ENCODE measurements at regions not wholly inside any gene's neighbourhood (a gene's known extent, or its start where the extent isn't known, plus 50 kb on each side); places are given as distances from the start of the nearest gene placed in this dataset.
"Not testable (repeated sequence)": the region's sequence is repeated elsewhere in the genome, so short reads cannot be mapped to it uniquely, and the experiment has no call there.

GRCh38 chr11:95432714-95433503 is 201.9 kb upstream of the SESN3 start:
- DNase-seq = no peak

- DNase-seq = no peak
These were observed 198.4 kb upstream of the SESN3 start for GRCh38 chr11:95429376-95429907.

- no peak for DNase-seq
These were observed 195.9 kb upstream of the SESN3 start for GRCh38 chr11:95426823-95427462.

GRCh38 chr11:95419915-95420314 is 188.9 kb upstream of the SESN3 start:
- no peak for DNase-seq

GRCh38 chr11:95418916-95419315 is 187.9 kb upstream of the SESN3 start:
- DNase-seq = no peak

- no peak for DNase-seq
These were observed 186.8 kb upstream of the SESN3 start for GRCh38 chr11:95417832-95418231.

GRCh38 chr11:95415837-95416304 is 184.9 kb upstream of the SESN3 start:
- DNase-seq = no peak

- DNase-seq = no peak
These were observed 183.2 kb upstream of the SESN3 start for GRCh38 chr11:95414217-95414616.

- no peak for DNase-seq
These were observed 182.8 kb upstream of the SESN3 start for GRCh38 chr11:95413761-95414160.

- no peak for DNase-seq
These were observed 182.0 kb upstream of the SESN3 start for GRCh38 chr11:95413021-95413420.

GRCh38 chr11:95412074-95412473 is 181.1 kb upstream of the SESN3 start:
- no peak for DNase-seq

GRCh38 chr11:95410707-95411106 is 179.7 kb upstream of the SESN3 start:
- DNase-seq = not testable (repeated sequence)

GRCh38 chr11:95406271-95406670 is 175.3 kb upstream of the SESN3 start:
- no peak for DNase-seq

- DNase-seq = no peak
These were observed 173.4 kb upstream of the SESN3 start for GRCh38 chr11:95404370-95404769.

- peak; percentile 61 for DNase-seq
These were observed 167.6 kb upstream of the SESN3 start for GRCh38 chr11:95398437-95399112.

GRCh38 chr11:95392644-95393043 is 161.6 kb upstream of the SESN3 start:
- no peak for DNase-seq

GRCh38 chr11:95389427-95389826 is 158.4 kb upstream of the SESN3 start:
- no peak for DNase-seq

- DNase-seq = no peak
These were observed 157.1 kb upstream of the SESN3 start for GRCh38 chr11:95388086-95388485.

GRCh38 chr11:95387325-95387724 is 156.3 kb upstream of the SESN3 start:
- DNase-seq = no peak

- DNase-seq = no peak
These were observed 154.6 kb upstream of the SESN3 start for GRCh38 chr11:95385577-95385976.

- no peak for DNase-seq
These were observed 148.5 kb upstream of the SESN3 start for GRCh38 chr11:95379479-95379878.

GRCh38 chr11:95378789-95379188 is 147.8 kb upstream of the SESN3 start:
- DNase-seq = no peak

GRCh38 chr11:95378111-95378510 is 147.1 kb upstream of the SESN3 start:
- no peak for DNase-seq

- DNase-seq = no peak
These were observed 144.9 kb upstream of the SESN3 start for GRCh38 chr11:95375886-95376285.
